ENCODE measurements at regions not wholly inside any gene's neighbourhood (a gene's known extent, or its start where the extent isn't known, plus 50 kb on each side); places are given as distances from the start of the nearest gene placed in this dataset.

GRCh38 chr18:66138642-66139041, 387.8 kb downstream of the CDH7 start:
- Histone ChIP-seq H3K36me3 (no peaks in the 10 kb centered on the region), H3K27me3 (no peaks in the 10 kb centered on the region), H3K27ac (peak overlapping the region in 5 of 10 donors; percentile 23 to 68 (median 59)), H3K4me3 (no peak overlapping the region), H3K4me1 (peaks cover 0 to 18% (median 0%) of the 10 kb centered on the region in 9 donors), H3K9me3 (no peaks in the 10 kb centered on the region)
- ATAC-seq (peak in 7 of 8 donors; percentile 50 to 86 (median 80)), DNase-seq (peak in 1 of 2 donors; percentile 16)
- 46 to 56% methylated on average over 5 of the region's 5 CpGs for WGBS, 2 donors
- intact Hi-C loops (cut with DNase I) = no loop called here
- no peak for TF ChIP-seq CTCF (IDR thresholded peaks at IDR 0.05)

GRCh38 chr18:66136039-66136438, 385.2 kb downstream of the CDH7 start:
- no peak overlapping the region for H3K4me3 ChIP-seq
- intact Hi-C loops (cut with DNase I) = no loop called here
- peak; percentile 79 to 97 (median 95) for ATAC-seq
- H3K4me1 ChIP-seq = peaks cover 0 to 18% (median 0%) of the 10 kb centered on the region in 9 donors
- WGBS, 2 donors = 47 to 63% methylated on average over 1 of the region's 1 CpG
- H3K36me3 ChIP-seq = no peaks in the 10 kb centered on the region
- no peaks in the 10 kb centered on the region for H3K27me3 ChIP-seq
- peak overlapping the region in 7 of 10 donors; percentile 22 to 82 (median 64) for H3K27ac ChIP-seq
- H3K9me3 ChIP-seq = no peaks in the 10 kb centered on the region
- TF ChIP-seq CTCF (IDR thresholded peaks at IDR 0.05) = no peak
- DNase-seq = peak in 1 of 2 donors; percentile 29

- TF ChIP-seq CTCF (IDR thresholded peaks at IDR 0.05) = no peak
- Histone ChIP-seq H3K27me3 (no peaks in the 10 kb centered on the region), H3K27ac (no peak overlapping the region), H3K9me3 (no peaks in the 10 kb centered on the region), H3K36me3 (no peaks in the 10 kb centered on the region), H3K4me1 (no peaks in the 10 kb centered on the region), H3K4me3 (no peak overlapping the region)
- intact Hi-C loops (cut with DNase I) = loop anchor here in 5 of 10 donors (5.0 to 10.0 kb wide), 3 partner anchors 153 to 366 kb away; no protein-coding TSS in a partner anchor
- WGBS, 2 donors = 71 to 75% methylated on average over 4 of the region's 4 CpGs
- DNase-seq (no peak), ATAC-seq (no peak)
Measured at GRCh38 chr18:66129248-66129647, 378.4 kb downstream of the CDH7 start.

GRCh38 chr18:66126266-66126665, 375.5 kb downstream of the CDH7 start:
- no peak overlapping the region for H3K4me3 ChIP-seq
- ATAC-seq = no peak
- intact Hi-C loops (cut with DNase I) = loop anchor here in 5 of 10 donors (5.0 to 10.0 kb wide), 3 partner anchors 156 to 369 kb away; no protein-coding TSS in a partner anchor
- no peak overlapping the region for H3K27ac ChIP-seq
- DNase-seq = no peak
- H3K36me3 ChIP-seq = no peaks in the 10 kb centered on the region
- 43 to 67% methylated on average over 2 of the region's 2 CpGs for WGBS, 2 donors
- H3K4me1 ChIP-seq = no peaks in the 10 kb centered on the region
- H3K27me3 ChIP-seq = no peaks in the 10 kb centered on the region
- H3K9me3 ChIP-seq = no peaks in the 10 kb centered on the region
- no peak for TF ChIP-seq CTCF (IDR thresholded peaks at IDR 0.05)

All from heart right ventricle (tissue), 16 donors.